B cell (primary cell): ENCODE measurements at regions not wholly inside any gene's neighbourhood (a gene's known extent, or its start where the extent isn't known, plus 50 kb on each side); places are given as distances from the start of the nearest gene placed in this dataset.

Experiments used
- CTCF ChIP-seq: fragments of 200-600 bp; IDR thresholded peaks from one replicate; pipeline ENCODE4 v1.8.0; 2022; ENCODE audit warnings: antibody characterized with exemption, mild to moderate bottlenecking
- EZH2 ChIP-seq: IDR thresholded peaks from 2 replicates; pipeline ENCODE4 v1.6.1; 2012; ENCODE audit warnings: borderline replicate concordance, low read depth, mild to moderate bottlenecking, moderate library complexity, low read length; ENCODE audit not compliant: insufficient read depth, poor library complexity, severe bottlenecking

DNA sequence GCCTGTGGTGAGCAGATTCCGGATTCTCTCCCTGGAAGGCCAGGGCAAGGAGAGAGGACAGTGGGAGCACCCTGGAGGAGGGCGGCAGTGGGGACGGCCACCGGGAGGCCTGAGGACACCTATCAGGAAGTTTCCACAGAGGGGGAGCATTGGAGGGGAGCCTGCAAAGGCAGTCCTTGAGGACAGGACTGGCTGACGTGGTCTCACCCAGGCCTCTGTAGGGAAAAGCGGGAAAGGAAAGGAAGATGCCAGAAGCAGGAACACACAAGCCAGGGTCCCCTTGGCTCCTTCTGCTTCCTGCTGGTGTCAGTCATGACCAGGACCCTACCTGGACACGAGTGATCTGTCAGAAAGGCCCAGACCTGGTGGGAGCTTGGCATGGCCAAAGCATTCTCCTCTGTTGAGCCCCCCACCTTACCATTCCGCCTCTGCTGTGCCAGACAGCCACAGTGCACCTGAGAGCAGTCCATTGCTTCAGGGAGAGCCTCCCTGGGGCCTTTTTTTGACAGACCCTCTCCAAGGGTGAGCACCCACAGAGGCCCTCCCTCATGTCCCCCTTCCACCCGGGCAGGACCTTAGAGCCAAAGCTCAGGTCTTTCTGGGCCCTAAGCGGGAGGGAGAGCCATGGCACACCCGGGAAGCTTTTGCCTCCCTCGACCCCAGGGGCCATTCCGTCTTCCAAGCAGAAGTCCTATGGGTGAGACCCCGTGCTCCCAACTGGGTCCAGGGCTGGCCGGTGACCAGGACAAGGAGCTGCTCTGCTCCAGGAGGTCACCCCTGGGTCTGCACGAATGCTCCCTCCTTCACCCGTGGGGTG is 333.1 kb downstream of the DYSF start:
- TF ChIP-seq CTCF, result no peak
- TF ChIP-seq EZH2, result no peak
